ENCODE measurements at regions not wholly inside any gene's neighbourhood (a gene's known extent, or its start where the extent isn't known, plus 50 kb on each side); places are given as distances from the start of the nearest gene placed in this dataset.

DNA sequence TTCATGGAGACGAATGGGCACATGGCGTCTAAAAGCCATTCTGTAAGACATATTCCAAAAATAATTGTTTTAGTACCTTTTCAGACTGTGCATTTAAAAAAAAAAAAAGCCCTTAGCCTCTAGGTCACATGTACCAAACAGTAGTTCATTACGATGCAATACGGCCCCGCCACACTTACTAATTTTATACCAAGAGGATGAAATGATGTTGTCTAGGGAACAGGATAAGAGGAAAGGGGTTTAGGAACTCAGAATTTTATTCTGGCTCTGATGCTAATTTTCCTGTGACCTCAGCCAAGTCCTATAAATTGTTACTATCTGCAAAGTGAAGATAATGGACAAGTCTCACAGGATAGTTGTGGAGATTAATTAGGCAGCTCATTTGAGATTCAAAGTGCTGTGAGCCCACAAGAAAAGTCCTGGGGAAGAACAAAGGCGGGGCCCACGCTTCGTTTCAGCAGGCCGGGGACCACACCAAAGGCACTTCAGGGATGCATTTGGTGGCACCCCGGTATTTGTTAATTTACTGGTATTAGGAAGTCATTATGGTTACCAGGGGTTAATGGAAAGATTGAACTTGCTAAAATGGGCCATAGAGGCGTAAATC, 511.1 kb downstream of the IRS2 start:
- Histone ChIP-seq H3K27me3 (replicated peaks; ENCODE audit: control insufficient read depth, insufficient read depth, low read length) (no peaks in the 10 kb centered on the region), H3K4me3 (replicated peaks; ENCODE audit: low read depth, low read length) (no peak overlapping the region), H3K36me3 (ENCODE audit: control insufficient read depth, insufficient read depth, low read length) (no peaks in the 10 kb centered on the region)
- TF ChIP-seq, protein P1, sequence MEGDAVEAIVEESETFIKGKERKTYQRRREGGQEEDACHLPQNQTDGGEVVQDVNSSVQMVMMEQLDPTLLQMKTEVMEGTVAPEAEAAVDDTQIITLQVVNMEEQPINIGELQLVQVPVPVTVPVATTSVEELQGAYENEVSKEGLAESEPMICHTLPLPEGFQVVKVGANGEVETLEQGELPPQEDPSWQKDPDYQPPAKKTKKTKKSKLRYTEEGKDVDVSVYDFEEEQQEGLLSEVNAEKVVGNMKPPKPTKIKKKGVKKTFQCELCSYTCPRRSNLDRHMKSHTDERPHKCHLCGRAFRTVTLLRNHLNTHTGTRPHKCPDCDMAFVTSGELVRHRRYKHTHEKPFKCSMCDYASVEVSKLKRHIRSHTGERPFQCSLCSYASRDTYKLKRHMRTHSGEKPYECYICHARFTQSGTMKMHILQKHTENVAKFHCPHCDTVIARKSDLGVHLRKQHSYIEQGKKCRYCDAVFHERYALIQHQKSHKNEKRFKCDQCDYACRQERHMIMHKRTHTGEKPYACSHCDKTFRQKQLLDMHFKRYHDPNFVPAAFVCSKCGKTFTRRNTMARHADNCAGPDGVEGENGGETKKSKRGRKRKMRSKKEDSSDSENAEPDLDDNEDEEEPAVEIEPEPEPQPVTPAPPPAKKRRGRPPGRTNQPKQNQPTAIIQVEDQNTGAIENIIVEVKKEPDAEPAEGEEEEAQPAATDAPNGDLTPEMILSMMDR (IDR thresholded peaks at IDR 0.05; ENCODE audit: insufficient read depth, low read length, poor library complexity, severe bottlenecking), result no peak
- no peak for DNase-seq (ENCODE audit: extremely low read depth, insufficient read length)

DNA sequence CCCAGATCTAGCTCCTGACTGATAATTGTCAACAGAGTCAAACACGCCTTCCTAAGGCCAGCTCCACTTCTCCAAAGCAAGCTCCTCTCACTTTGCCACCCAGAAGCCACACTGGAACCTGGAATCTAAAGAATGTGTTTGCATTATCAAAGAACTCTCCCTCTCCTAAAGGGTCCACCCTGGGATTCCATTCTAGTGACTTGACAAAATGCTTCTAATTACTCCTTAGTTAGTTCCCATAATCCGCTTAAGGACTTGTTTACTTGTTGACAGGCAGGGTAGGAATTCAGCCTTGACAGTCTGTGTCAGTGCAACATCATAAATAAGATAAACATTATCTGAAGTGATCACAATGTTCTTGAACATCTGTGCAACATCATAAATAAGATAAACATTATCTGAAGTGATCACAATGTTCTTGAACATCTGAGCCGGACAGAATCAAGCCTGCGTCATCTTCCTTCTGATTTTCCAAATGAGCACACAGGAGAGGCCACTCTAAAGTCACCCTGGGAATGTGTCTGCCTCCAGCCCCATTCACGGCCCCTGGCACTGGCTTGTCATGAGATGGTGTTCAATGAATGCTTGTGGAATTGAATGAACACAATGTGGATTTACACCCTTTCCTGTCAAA, 512.1 kb downstream of the IRS2 start:
- H3K4me3 ChIP-seq (replicated peaks; ENCODE audit: low read depth, low read length), result no peak overlapping the region
- TF ChIP-seq, protein P1 (IDR thresholded peaks at IDR 0.05; ENCODE audit: insufficient read depth, low read length, poor library complexity, severe bottlenecking), result no peak
- no peaks in the 10 kb centered on the region for H3K36me3 ChIP-seq (ENCODE audit: control insufficient read depth, insufficient read depth, low read length)
- no peaks in the 10 kb centered on the region for H3K27me3 ChIP-seq (replicated peaks; ENCODE audit: control insufficient read depth, insufficient read depth, low read length)
- no peak for DNase-seq (ENCODE audit: extremely low read depth, insufficient read length)

DNA sequence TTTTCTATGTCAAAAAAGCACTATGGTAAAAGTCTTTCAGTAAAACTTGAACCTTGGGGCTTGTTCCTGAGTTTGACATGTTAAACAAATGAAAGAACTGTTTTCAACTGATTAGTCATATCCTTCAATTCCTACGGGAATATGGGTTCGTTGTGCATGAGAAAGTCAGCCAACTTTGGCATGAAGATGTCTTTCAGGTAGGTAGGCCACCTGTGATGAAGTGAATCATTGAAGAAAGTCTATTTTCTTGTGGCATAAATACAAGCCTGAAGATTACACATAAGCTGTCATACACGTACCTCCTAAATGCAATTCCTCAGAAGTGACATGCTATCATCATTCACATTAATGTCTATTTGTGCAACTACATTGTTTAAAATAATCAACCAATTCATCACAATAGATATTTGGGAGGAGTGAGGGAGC, 513.0 kb downstream of the IRS2 start:
- no peak overlapping the region for H3K4me3 ChIP-seq (replicated peaks; ENCODE audit: low read depth, low read length)
- no peak for DNase-seq (ENCODE audit: extremely low read depth, insufficient read length)
- no peaks in the 10 kb centered on the region for H3K27me3 ChIP-seq (replicated peaks; ENCODE audit: control insufficient read depth, insufficient read depth, low read length)
- TF ChIP-seq, protein P1 (IDR thresholded peaks at IDR 0.05; ENCODE audit: insufficient read depth, low read length, poor library complexity, severe bottlenecking), result no peak
- H3K36me3 ChIP-seq (ENCODE audit: control insufficient read depth, insufficient read depth, low read length), result no peaks in the 10 kb centered on the region

DNA sequence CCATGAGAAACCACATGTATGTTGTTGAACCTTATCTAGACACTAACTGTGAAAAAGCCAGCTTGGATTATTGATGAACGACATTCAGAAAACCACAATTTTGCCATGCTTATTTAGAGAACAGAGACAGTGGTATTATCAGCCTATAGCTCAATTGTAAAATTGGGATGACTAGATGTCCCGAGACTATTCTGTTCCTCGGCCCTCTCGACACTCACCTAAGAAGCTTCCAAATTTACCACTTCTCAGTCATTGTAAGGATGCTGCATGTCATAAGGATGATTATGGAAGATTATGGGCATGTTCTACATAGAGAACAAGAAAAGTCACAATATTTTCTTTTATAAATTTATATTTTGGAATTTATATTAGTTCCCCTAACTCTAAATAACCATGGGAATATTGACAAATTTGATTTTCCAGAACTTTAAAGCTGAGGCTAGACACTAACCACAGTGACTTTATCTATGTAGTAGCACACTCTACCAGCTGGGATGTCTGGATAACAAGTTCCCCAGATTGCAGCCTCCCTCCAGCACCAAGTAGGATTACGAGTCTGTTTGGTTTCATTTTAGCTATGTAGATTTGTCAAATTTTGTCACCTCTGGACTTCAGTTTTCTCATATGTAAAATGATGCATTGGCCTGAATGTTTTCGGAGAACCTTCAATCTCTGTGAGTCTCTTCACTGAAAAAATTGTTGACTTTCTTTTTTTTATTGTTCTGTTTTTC, 513.6 kb downstream of the IRS2 start:
- Histone ChIP-seq H3K36me3 (ENCODE audit: control insufficient read depth, insufficient read depth, low read length) (no peaks in the 10 kb centered on the region), H3K27me3 (replicated peaks; ENCODE audit: control insufficient read depth, insufficient read depth, low read length) (no peaks in the 10 kb centered on the region), H3K4me3 (replicated peaks; ENCODE audit: low read depth, low read length) (no peak overlapping the region)
- TF ChIP-seq, protein P1 (IDR thresholded peaks at IDR 0.05; ENCODE audit: insufficient read depth, low read length, poor library complexity, severe bottlenecking), result no peak
- DNase-seq (ENCODE audit: extremely low read depth, insufficient read length), result no peak

DNA sequence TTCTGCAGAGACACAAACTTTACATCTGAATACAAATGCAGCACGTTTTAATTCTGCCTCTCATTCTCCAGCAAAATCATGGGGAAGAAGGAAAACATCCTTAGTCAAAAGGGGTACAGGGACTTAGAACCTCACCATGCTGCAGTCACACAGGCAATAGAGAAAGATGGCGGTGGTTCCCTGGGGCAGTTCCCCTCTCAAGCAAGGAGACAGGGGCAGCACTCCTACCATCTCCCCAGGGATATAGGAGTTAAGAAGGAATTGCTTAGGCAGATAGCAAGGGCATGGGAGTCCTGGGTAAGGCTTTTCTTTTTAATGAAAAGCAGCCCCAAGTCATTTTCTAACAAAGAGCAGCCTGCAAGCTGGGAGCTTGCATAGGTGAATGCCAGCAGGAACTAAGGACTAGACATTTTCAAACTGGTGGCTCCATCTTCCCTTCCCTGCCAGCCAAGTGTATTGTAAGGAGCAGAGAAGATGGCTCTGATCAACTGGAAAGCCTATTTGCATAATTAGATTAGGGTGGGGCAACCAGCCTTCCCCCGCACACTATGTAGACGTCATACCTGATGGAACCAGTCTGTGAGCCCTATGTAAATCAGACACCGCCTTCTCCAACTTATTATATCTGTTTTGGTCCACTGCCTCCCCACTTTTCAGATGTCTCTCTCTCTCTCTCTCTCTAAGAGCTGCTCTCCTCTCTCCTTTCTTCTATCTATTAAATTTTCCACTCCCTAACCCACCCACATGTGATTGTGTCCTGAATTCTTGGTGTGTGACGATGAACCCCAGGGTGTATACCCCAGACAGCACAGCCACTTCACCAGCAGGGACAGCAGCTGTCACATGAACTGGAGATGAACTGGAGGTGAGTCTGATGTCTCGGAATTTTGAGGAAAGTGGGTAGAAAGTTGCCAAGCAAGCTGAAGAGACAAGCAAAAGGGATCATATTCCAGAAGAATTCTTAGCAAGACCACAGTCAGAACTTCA, 514.5 kb downstream of the IRS2 start:
- no peak for DNase-seq (ENCODE audit: extremely low read depth, insufficient read length)
- H3K4me3 ChIP-seq (replicated peaks; ENCODE audit: low read depth, low read length), result no peak overlapping the region
- TF ChIP-seq, protein P1 (IDR thresholded peaks at IDR 0.05; ENCODE audit: insufficient read depth, low read length, poor library complexity, severe bottlenecking), result no peak

More for the DNA sequence above, 514.5 kb downstream of the IRS2 start:
- no peaks in the 10 kb centered on the region for H3K36me3 ChIP-seq (ENCODE audit: control insufficient read depth, insufficient read depth, low read length)
- no peaks in the 10 kb centered on the region for H3K27me3 ChIP-seq (replicated peaks; ENCODE audit: control insufficient read depth, insufficient read depth, low read length)
